IPS DF 19.7 (cell line): ENCODE measurements at regions not wholly inside any gene's neighbourhood (a gene's known extent, or its start where the extent isn't known, plus 50 kb on each side); places are given as distances from the start of the nearest gene placed in this dataset.
A peak's percentile ranks its signal among the peaks of the same experiment; 100 is the strongest.

Source experiments
- DNase-seq: peaks from one replicate; pipeline ENCODE4 v3.0.0-alpha.2; 2013; ENCODE audit warnings: low read depth, low spot score

DNA sequence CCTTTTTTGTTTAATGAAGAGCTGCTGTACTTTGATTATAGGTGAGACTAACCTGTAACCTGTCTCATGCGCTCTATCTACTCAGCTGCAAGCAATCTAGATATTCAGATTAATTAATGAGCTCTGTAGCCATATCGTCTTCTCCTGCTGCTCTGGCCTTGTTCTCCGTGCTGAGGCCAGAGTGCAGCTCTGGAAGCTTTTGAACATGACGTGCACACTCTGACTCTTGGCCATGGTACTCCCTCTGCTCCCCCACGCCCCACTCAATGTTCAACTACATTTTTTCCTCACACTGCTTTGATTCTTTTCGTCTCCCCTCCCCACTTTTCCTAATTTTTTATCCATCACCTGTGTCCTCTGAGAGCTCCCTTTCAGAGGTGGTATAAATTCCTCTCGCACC, 751.8 kb downstream of the FGF9 start:
- DNase-seq, result no peak

- DNase-seq, result no peak
Measured at GRCh38 chr13:22423261-22423660, 752.4 kb downstream of the FGF9 start.

DNA sequence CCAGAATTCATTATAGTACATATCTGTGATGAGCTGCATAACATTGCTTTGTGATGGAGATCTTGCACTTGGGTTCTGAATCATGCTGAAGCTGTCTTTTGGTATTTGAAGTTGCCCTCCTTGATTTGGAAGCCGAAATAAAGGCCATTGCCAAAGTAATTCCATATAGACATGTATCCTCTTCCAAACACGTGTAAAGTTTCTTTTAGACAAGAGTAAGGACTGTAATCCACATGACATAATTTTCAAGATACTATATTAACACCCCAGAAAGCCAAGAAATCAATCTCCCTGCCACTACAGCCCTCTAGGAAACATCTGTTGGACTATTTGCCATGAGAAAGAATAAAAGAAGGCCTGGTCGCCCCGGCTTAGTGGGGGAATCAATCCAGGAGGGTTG, 754.2 kb downstream of the FGF9 start:
- no peak for DNase-seq

GRCh38 chr13:22427066-22427465, 753.7 kb upstream of the SGCG start:
- DNase-seq, result no peak

GRCh38 chr13:22427783-22428182, 753.0 kb upstream of the SGCG start:
- no peak for DNase-seq

- DNase-seq, result no peak
Measured at GRCh38 chr13:22428188-22428828, 752.5 kb upstream of the SGCG start.

- DNase-seq, result no peak
Measured at GRCh38 chr13:22432690-22433089, 748.1 kb upstream of the SGCG start.

- no peak for DNase-seq
Measured at GRCh38 chr13:22447132-22447886, 733.5 kb upstream of the SGCG start.

GRCh38 chr13:22449251-22449650, 731.5 kb upstream of the SGCG start:
- DNase-seq, result no peak

- no peak for DNase-seq
Measured at GRCh38 chr13:22451327-22451741, 729.4 kb upstream of the SGCG start.

DNA sequence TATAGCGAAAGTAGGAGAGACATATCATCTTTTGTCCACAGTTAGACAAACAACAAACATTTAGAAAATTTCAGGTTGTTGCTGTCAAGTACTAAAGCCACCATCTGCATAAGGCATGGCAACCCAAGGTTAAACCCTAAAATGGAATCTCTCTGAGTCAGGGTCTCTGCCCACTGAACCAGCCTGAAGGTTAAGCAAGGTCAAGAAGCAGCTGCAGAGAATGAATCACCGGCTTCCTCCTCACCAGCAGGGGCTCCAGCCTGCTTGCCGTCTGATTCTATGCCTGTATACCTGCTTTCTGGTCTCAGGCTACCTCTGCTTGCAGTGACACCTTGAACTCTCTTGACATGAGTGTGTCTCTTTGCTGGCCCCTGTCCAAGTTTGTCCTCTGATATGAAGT, 726.2 kb upstream of the SGCG start:
- peak; percentile 47 for DNase-seq

GRCh38 chr13:22455036-22455435, 725.7 kb upstream of the SGCG start:
- DNase-seq, result no peak

- no peak for DNase-seq
Measured at GRCh38 chr13:22461854-22462490, 718.8 kb upstream of the SGCG start.

- no peak for DNase-seq
Measured at GRCh38 chr13:22463089-22463488, 717.7 kb upstream of the SGCG start.

DNA sequence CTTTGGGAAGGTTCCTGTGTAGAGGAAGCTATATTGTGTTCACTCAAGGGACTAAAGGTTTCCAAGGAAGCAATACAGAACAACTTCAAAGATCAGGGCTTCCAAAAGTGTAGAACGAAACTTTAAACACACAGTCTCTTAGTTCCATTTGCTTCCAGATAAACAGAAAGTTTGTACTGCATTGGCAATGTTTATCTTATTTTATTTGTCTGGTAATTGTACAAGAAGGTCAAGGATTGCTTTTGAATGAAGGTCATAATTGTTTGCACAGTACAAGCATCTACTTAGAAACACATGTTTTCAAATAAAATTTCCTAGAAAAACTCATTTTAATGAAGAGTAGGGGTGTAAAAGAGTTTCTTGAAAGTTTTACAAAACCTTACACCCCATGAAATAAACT, 712.7 kb upstream of the SGCG start:
- no peak for DNase-seq

- DNase-seq, result no peak
Measured at GRCh38 chr13:22468824-22469223, 712.0 kb upstream of the SGCG start.

DNA sequence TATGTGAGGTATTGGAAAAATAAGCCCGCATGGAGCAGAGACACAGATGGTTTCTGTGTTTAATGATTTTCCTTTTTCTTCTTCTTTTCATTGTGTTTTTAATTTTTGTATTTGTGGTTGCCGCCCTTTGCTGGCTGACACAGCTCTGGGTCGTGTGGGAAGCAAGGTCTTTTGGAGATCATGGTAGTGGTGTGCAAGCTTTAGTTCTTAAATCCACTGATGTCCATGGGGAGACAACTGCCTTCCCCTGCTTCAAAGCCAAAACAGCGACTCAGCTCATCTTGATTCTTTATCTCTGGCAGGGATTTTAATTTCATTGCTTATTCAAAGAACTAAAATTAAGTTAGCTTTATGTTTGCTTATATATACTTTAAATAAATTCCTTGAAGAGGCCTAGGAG, 711.3 kb upstream of the SGCG start:
- DNase-seq, result no peak

DNA sequence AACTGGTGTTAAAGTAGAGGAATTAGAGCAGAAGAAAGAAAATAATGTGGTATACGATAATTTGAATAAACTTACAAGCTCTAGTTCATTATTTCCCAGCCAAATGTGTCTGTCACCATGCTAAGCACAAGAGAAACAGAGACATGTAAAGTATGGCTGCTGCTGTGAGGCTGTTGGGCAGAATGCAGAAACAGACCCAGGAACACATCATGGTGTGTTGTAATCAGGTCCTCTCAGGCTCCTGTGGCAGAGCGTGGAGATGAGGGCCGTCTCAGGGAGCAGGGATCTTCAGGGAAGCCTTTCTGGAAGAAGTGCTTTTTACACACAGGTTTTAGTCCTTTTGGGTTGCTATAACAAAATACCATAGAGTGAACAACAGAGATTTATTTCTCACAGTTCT, 710.7 kb upstream of the SGCG start:
- no peak for DNase-seq

- no peak for DNase-seq
Measured at GRCh38 chr13:22482496-22483000, 698.2 kb upstream of the SGCG start.

GRCh38 chr13:22483276-22483675, 697.5 kb upstream of the SGCG start:
- DNase-seq, result no peak

DNA sequence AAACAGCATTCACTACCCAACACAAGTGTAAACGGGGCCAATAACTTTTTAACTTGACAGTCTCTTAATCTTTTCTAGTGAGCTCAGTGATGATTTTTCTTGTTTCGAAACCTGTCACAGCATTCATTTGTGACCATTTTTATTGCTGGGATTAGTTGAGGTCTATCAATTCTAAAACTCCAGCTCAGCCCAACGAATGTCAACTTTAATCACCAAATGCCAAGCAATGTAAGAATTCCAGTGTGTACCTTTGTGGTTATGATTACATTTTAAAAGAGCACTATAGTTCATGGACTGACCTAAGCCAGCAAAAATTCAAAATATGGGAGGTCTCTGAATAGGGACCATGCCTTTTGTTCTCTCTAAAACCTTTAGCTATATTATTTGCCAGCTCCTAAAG, 694.3 kb upstream of the SGCG start:
- no peak for DNase-seq

DNA sequence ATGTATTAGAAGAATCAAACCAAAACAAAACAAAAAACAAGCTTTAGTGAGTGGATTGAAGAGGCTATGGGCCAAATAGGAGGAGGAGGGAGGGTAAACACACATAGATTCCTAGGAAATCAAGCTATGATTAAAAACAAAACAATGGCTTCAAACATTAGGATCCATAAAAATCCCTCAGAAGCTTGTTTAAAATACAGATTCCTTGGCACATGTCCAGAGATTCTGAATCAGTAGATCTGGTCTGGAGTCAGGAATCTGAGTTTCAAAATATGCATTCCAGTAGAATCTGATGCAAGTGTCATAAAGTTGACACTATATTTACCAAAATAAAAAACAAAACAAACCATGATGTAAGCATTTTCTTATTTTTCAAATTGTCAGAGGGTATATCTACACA, 692.8 kb upstream of the SGCG start:
- DNase-seq, result no peak

- DNase-seq, result no peak
Measured at GRCh38 chr13:22489771-22490170, 691.0 kb upstream of the SGCG start.
